Natural killer cell treated with Interleukin-12 subunit alpha and Interleukin-12 subunit beta and Interleukin-15 and Interleukin-18, amount 100 ng/mL, for 72 hours (primary cell): ENCODE measurements at regions not wholly inside any gene's neighbourhood (a gene's known extent, or its start where the extent isn't known, plus 50 kb on each side); places are given as distances from the start of the nearest gene placed in this dataset.

ENCODE experiments used
- ATAC-seq, 2 donors: fragments of 150-1000 bp; cut with Tn5 transposase in 1 of 2; sonication (Bioruptor Pico), chemical (Tn5 transposase) in 1 of 2; 2 replicates each; pipeline ENCODE4 v1.10.0; 2021
- DNase-seq: peaks from one replicate; pipeline ENCODE4 v3.0.0; 2022; ENCODE audit warnings: low spot score
- H3K27ac Mint-ChIP-seq, 2 donors: 1 replicate in 1 of 2; 2 replicates in 1 of 2; pipeline ENCODE4 v1.8.0; 2022; ENCODE audit warnings: mixed read lengths in 2 of 2, mild to moderate bottlenecking in 1 of 2, moderate library complexity in 1 of 2
- H3K27me3 Mint-ChIP-seq, 2 donors: 1 replicate in 1 of 2; 2 replicates in 1 of 2; pipeline ENCODE4 v1.8.0; 2022; ENCODE audit warnings: mixed read lengths in 2 of 2
- H3K36me3 Mint-ChIP-seq: one replicate; pipeline ENCODE4 v1.8.0; 2022; ENCODE audit warnings: mixed read lengths
- H3K4me1 Mint-ChIP-seq, 2 donors: 1 replicate in 1 of 2; 2 replicates in 1 of 2; pipeline ENCODE4 v1.8.0; 2022; ENCODE audit warnings: low read depth in 2 of 2, mixed read lengths in 2 of 2, mild to moderate bottlenecking in 1 of 2
- H3K4me3 Mint-ChIP-seq: one replicate; pipeline ENCODE4 v1.8.0; 2022; ENCODE audit warnings: mixed read lengths
- H3K9me3 Mint-ChIP-seq: 2 replicates; pipeline ENCODE4 v1.8.0; 2022; ENCODE audit warnings: mixed read lengths

- Mint-ChIP-seq H3K27me3 (peaks cover 11 to 23% of the 10 kb centered on the region in 2 donors), H3K4me1 (no peaks in the 10 kb centered on the region)
Measured at GRCh38 chr16:55401046-55401445, 77.0 kb downstream of the IRX6 start.

DNA sequence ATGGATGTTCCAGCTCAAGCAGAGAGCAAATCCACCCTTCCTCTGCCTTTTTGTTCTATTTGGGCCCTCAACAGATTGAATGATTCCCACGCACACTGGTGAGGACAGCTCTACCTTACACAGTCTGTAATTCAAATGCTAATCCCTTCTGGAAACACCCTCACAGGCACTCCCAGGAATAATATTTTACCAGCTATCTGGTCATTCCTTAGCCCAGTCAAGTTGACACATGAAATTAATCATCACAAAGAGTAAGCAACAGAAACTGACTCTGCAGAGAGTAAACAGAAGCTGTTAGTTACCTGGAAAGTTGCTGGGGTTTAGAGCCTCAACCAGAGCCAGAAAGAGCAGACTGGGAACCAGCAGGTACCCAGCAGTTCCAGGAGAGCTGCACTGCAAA is 75.5 kb upstream of the MMP2 start:
- Mint-ChIP-seq H3K36me3 (no peaks in the 10 kb centered on the region), H3K4me3 (no peak overlapping the region), H3K9me3 (no peaks in the 10 kb centered on the region), H3K4me1 (no peaks in the 10 kb centered on the region), H3K27me3 (peaks cover 11 to 23% of the 10 kb centered on the region in 2 donors), H3K27ac (no peak overlapping the region)
- ATAC-seq (no peak), DNase-seq (no peak)

More at GRCh38 chr16:55401046-55401445, 77.0 kb downstream of the IRX6 start:
- H3K27ac Mint-ChIP-seq = no peak overlapping the region
- no peaks in the 10 kb centered on the region for H3K9me3 Mint-ChIP-seq
- no peak for ATAC-seq
- no peak overlapping the region for H3K4me3 Mint-ChIP-seq
- H3K36me3 Mint-ChIP-seq = no peaks in the 10 kb centered on the region
- no peak for DNase-seq

DNA sequence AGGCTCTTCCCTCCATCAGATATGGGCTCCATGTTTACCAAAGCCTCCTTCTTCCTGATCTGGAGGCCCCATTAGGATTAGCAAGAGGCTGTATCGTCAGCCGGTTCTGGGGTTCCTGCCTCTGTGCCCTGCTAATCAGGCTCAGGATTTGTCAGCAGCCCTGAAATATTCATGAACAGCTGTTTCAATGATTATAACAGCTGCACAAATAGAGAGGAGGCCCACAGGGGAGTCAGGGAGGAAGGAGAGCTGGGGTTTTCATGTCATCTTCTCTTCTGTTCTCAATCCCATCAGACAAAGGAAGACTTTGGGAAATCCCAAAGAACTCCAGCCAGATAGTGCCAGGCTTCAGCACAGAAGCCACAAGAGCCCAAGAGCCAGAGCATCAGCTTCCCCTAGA is 72.3 kb upstream of the MMP2 start:
- Mint-ChIP-seq H3K36me3 (no peaks in the 10 kb centered on the region), H3K9me3 (no peaks in the 10 kb centered on the region), H3K27ac (no peak overlapping the region), H3K4me3 (no peak overlapping the region), H3K27me3 (peaks cover 8 to 33% of the 10 kb centered on the region in 2 donors), H3K4me1 (no peaks in the 10 kb centered on the region)
- ATAC-seq = no peak
- no peak for DNase-seq

GRCh38 chr16:55408661-55409060 is 70.3 kb upstream of the MMP2 start:
- Mint-ChIP-seq H3K4me1 (no peaks in the 10 kb centered on the region), H3K27me3 (peaks cover 3 to 34% of the 10 kb centered on the region in 2 donors), H3K36me3 (no peaks in the 10 kb centered on the region), H3K27ac (no peak overlapping the region), H3K4me3 (no peak overlapping the region), H3K9me3 (no peaks in the 10 kb centered on the region)
- DNase-seq (no peak), ATAC-seq (no peak)

DNA sequence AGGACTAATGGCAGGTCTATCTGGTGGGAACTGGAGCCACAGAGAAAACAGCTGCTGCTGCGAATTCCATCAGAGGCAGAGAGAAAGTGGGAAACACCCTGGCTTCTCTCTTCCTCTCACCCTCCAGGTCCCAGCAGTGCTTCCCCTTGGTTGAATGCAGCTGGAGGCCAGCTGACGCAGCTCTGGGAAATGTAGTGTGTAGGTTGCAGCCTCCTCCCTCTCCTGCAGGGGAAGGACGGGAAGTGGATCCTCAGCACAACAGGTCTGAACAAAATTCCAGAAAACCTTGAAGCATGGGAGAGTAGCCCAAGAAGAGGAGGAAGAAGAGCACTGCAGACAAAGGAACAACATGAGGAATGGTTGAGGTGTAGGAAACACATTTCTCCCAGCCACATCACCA is 67.8 kb upstream of the MMP2 start:
- H3K27me3 Mint-ChIP-seq = peaks cover 6 to 49% of the 10 kb centered on the region in 2 donors
- H3K36me3 Mint-ChIP-seq = no peaks in the 10 kb centered on the region
- no peaks in the 10 kb centered on the region for H3K9me3 Mint-ChIP-seq
- H3K4me3 Mint-ChIP-seq = no peak overlapping the region
- ATAC-seq (no peak), DNase-seq (no peak)
- H3K27ac Mint-ChIP-seq = no peak overlapping the region
- no peaks in the 10 kb centered on the region for H3K4me1 Mint-ChIP-seq

GRCh38 chr16:55418586-55418985 is 60.4 kb upstream of the MMP2 start:
- H3K9me3 Mint-ChIP-seq = no peaks in the 10 kb centered on the region
- no peak overlapping the region for H3K4me3 Mint-ChIP-seq
- DNase-seq = no peak

GRCh38 chr16:55421226-55421625 is 57.8 kb upstream of the MMP2 start:
- Mint-ChIP-seq H3K4me3 (no peak overlapping the region), H3K9me3 (no peaks in the 10 kb centered on the region), H3K4me1 (no peaks in the 10 kb centered on the region), H3K27ac (no peak overlapping the region), H3K27me3 (peaks cover 9 to 47% of the 10 kb centered on the region in 2 donors), H3K36me3 (no peaks in the 10 kb centered on the region)
- no peak for DNase-seq
- no peak for ATAC-seq

More at GRCh38 chr16:55418586-55418985, 60.4 kb upstream of the MMP2 start:
- no peak for ATAC-seq
- peaks cover 15 to 60% of the 10 kb centered on the region in 2 donors for H3K27me3 Mint-ChIP-seq
- H3K4me1 Mint-ChIP-seq = no peaks in the 10 kb centered on the region
- no peak overlapping the region for H3K27ac Mint-ChIP-seq
- H3K36me3 Mint-ChIP-seq = no peaks in the 10 kb centered on the region

- Mint-ChIP-seq H3K36me3 (no peaks in the 10 kb centered on the region), H3K27me3 (peaks cover 4 to 9% of the 10 kb centered on the region in 2 donors), H3K27ac (no peak overlapping the region), H3K4me3 (no peak overlapping the region), H3K4me1 (no peaks in the 10 kb centered on the region), H3K9me3 (no peaks in the 10 kb centered on the region)
- no peak for ATAC-seq
- DNase-seq = no peak
Measured at GRCh38 chr16:55426865-55427484, 52.0 kb upstream of the MMP2 start.
